Neuronal stem cell (in vitro differentiated cells): ENCODE measurements at regions not wholly inside any gene's neighbourhood (a gene's known extent, or its start where the extent isn't known, plus 50 kb on each side); places are given as distances from the start of the nearest gene placed in this dataset.

Experiments used
- DNase-seq: peaks from one replicate; pipeline ENCODE4 v3.0.0-alpha.2; 2013; ENCODE audit warnings: low spot score
- H2AFZ ChIP-seq: one replicate; pipeline ENCODE4 v1.6.1; 2013; ENCODE audit warnings: mild to moderate bottlenecking, low read length, inconsistent platforms
- H2AK5ac ChIP-seq: 2 replicates; pipeline ENCODE4 v1.6.1; 2013; ENCODE audit warnings: low read depth, mild to moderate bottlenecking, inconsistent platforms, low read length, moderate library complexity, mixed read lengths
- H2BK120ac ChIP-seq: 2 replicates; pipeline ENCODE4 v1.6.1; 2013; ENCODE audit warnings: low read depth, mild to moderate bottlenecking, inconsistent platforms, low read length, moderate library complexity, mixed read lengths
- H2BK12ac ChIP-seq: one replicate; pipeline ENCODE4 v1.6.1; 2013; ENCODE audit warnings: low read length, inconsistent platforms
- H2BK15ac ChIP-seq: 2 replicates; pipeline ENCODE4 v1.6.1; 2013; ENCODE audit warnings: mild to moderate bottlenecking, low read length, inconsistent platforms, mixed read lengths
- H2BK5ac ChIP-seq: one replicate; pipeline ENCODE4 v1.6.1; 2013; ENCODE audit warnings: inconsistent platforms, mild to moderate bottlenecking, low read length, moderate library complexity
- H3K14ac ChIP-seq: one replicate; pipeline ENCODE4 v1.6.1; 2013; ENCODE audit warnings: low read length, inconsistent platforms
- H3K18ac ChIP-seq: 2 replicates; pipeline ENCODE4 v1.6.1; 2013; ENCODE audit warnings: low read length, inconsistent platforms
- H3K23ac ChIP-seq: 2 replicates; pipeline ENCODE4 v1.6.1; 2013; ENCODE audit warnings: low read depth, mild to moderate bottlenecking, mixed read lengths, low read length, inconsistent platforms; ENCODE audit not compliant: poor library complexity
- H3K27ac ChIP-seq: replicated peaks from 3 replicates; pipeline ENCODE4 v1.5.1; 2013; ENCODE audit warnings: low read length, inconsistent platforms
- H3K27me3 ChIP-seq, 3 experiments: 2 replicates each; pipeline ENCODE4 v1.6.1; 2013; ENCODE audit warnings: low read length in 3 of 3, mild to moderate bottlenecking in 2 of 3, inconsistent platforms in 1 of 3, low read depth in 1 of 3, mixed read lengths in 1 of 3, moderate library complexity in 1 of 3; ENCODE audit not compliant: control insufficient read depth in 3 of 3, insufficient read depth in 3 of 3
- H3K36me3 ChIP-seq, 2 donors: replicated peaks in 1 of 2; 2 replicates each; pipeline ENCODE4 v1.6.1; 2013; ENCODE audit warnings: low read length in 2 of 2; ENCODE audit not compliant: control insufficient read depth in 2 of 2, insufficient read depth in 2 of 2
- H3K4ac ChIP-seq: 2 replicates; pipeline ENCODE4 v1.6.1; 2013; ENCODE audit warnings: inconsistent platforms, mild to moderate bottlenecking, low read length, moderate library complexity
- H3K4me1 ChIP-seq, 2 donors: 1 replicate in 1 of 2; 2 replicates in 1 of 2; pipeline ENCODE4 v1.6.1; 2013; ENCODE audit warnings: low read length in 2 of 2, low read depth in 1 of 2; ENCODE audit not compliant: control insufficient read depth in 2 of 2, insufficient read depth in 1 of 2
- H3K4me2 ChIP-seq: one replicate; pipeline ENCODE4 v1.6.1; 2013; ENCODE audit warnings: mild to moderate bottlenecking, low read length, inconsistent platforms; ENCODE audit not compliant: insufficient read depth, poor library complexity, severe bottlenecking
- H3K4me3 ChIP-seq, 2 donors: 2 replicates each; pipeline ENCODE4 v1.5.1; 2013; ENCODE audit warnings: low read length in 2 of 2, mild to moderate bottlenecking in 2 of 2, inconsistent platforms in 1 of 2, moderate library complexity in 1 of 2
- H3K79me1 ChIP-seq: one replicate; pipeline ENCODE4 v1.6.1; 2013; ENCODE audit warnings: low read depth, mild to moderate bottlenecking, inconsistent platforms, low read length, moderate library complexity
- H3K9ac ChIP-seq: one replicate; pipeline ENCODE4 v1.6.1; 2013; ENCODE audit warnings: mild to moderate bottlenecking, low read depth, low read length, inconsistent platforms; ENCODE audit not compliant: poor library complexity
- H3K9me3 ChIP-seq, 2 donors: replicated peaks in 1 of 2; 2 replicates each; pipeline versions ENCODE3 to v1.6.1; 2013; ENCODE audit warnings: low read length in 2 of 2, mild to moderate bottlenecking in 2 of 2, inconsistent platforms in 1 of 2, low read depth in 1 of 2, mixed read lengths in 1 of 2, moderate library complexity in 1 of 2; ENCODE audit not compliant: control insufficient read depth in 2 of 2, insufficient read depth in 1 of 2
- H4K8ac ChIP-seq: one replicate; pipeline ENCODE4 v1.6.1; 2013; ENCODE audit warnings: low read depth, mild to moderate bottlenecking, inconsistent platforms, low read length, moderate library complexity
- H4K91ac ChIP-seq: one replicate; pipeline ENCODE4 v1.6.1; 2013; ENCODE audit warnings: low read length, low read depth, mild to moderate bottlenecking, inconsistent platforms; ENCODE audit not compliant: poor library complexity
- WGBS, 2 donors: extraction: QIAGEN DNeasy Blood & Tissue Kit; methylation state at CpG; one replicate each; pipeline ENCODE4 v1.1.7; 2013; ENCODE audit warnings: missing lambda C conversion rate in 2 of 2, mixed read lengths in 1 of 2; ENCODE audit not compliant: insufficient read length in 2 of 2, insufficient replicate concordance in 1 of 2; ENCODE audit errors: extremely low coverage in 2 of 2; 5-methylcytosine and 5-hydroxymethylcytosine counted together

GRCh38 chr13:76293346-76293745 is 592.9 kb downstream of the KCTD12 start:
- no peak overlapping the region for H4K91ac ChIP-seq
- no CpG with 5 or more reads among the region's 1 CpG for WGBS, 2 donors
- no peak overlapping the region for H3K4me3 ChIP-seq

GRCh38 chr13:76292726-76293125 is 593.5 kb downstream of the KCTD12 start:
- H3K27me3 ChIP-seq: no peaks in the 10 kb centered on the region
- H3K27ac ChIP-seq: no peak overlapping the region
- no peak overlapping the region for H3K4ac ChIP-seq

More at GRCh38 chr13:76293346-76293745, 592.9 kb downstream of the KCTD12 start:
- Histone ChIP-seq H3K9me3 (no peaks in the 10 kb centered on the region), H3K4me2 (no peak overlapping the region), H3K14ac (no peak overlapping the region), H2BK15ac (no peak overlapping the region), H2BK12ac (no peak overlapping the region), H2AK5ac (no peak overlapping the region), H3K27me3 (no peaks in the 10 kb centered on the region), H3K79me1 (no peaks in the 10 kb centered on the region), H3K23ac (no peak overlapping the region), H2BK120ac (no peak overlapping the region), H3K27ac (no peak overlapping the region), H3K9ac (no peak overlapping the region), H2AFZ (no peak overlapping the region), H3K4me1 (peaks cover 0 to 2% of the 10 kb centered on the region in 2 donors), H3K4ac (no peak overlapping the region), H3K36me3 (no peaks in the 10 kb centered on the region), H3K18ac (no peak overlapping the region), H2BK5ac (no peak overlapping the region), H4K8ac (no peak overlapping the region)
- DNase-seq: no peak

GRCh38 chr13:76292031-76292430 is 594.2 kb downstream of the KCTD12 start:
- no peak overlapping the region for H2AFZ ChIP-seq
- no peak overlapping the region for H3K27ac ChIP-seq
- H3K4me1 ChIP-seq: peaks cover 0 to 2% of the 10 kb centered on the region in 2 donors
- no peak for DNase-seq
- no peaks in the 10 kb centered on the region for H3K36me3 ChIP-seq
- no peak overlapping the region for H3K18ac ChIP-seq
- H3K4ac ChIP-seq: no peak overlapping the region
- H3K23ac ChIP-seq: no peak overlapping the region
- no peak overlapping the region for H3K4me2 ChIP-seq
- H3K9me3 ChIP-seq: no peaks in the 10 kb centered on the region
- H3K79me1 ChIP-seq: no peaks in the 10 kb centered on the region
- no peak overlapping the region for H2BK15ac ChIP-seq
- no CpG with 5 or more reads among the region's 3 CpGs for WGBS, 2 donors
- no peak overlapping the region for H3K14ac ChIP-seq
- H3K9ac ChIP-seq: no peak overlapping the region
- no peak overlapping the region for H4K8ac ChIP-seq
- H2BK12ac ChIP-seq: no peak overlapping the region
- no peaks in the 10 kb centered on the region for H3K27me3 ChIP-seq
- no peak overlapping the region for H4K91ac ChIP-seq
- no peak overlapping the region for H2BK5ac ChIP-seq
- no peak overlapping the region for H2BK120ac ChIP-seq
- H3K4me3 ChIP-seq: no peak overlapping the region
- no peak overlapping the region for H2AK5ac ChIP-seq

More at GRCh38 chr13:76292726-76293125, 593.5 kb downstream of the KCTD12 start:
- Histone ChIP-seq H2AK5ac (no peak overlapping the region), H3K4me1 (peaks cover 0 to 2% of the 10 kb centered on the region in 2 donors), H3K14ac (no peak overlapping the region), H3K36me3 (no peaks in the 10 kb centered on the region), H4K8ac (no peak overlapping the region), H3K9me3 (no peaks in the 10 kb centered on the region), H3K79me1 (no peaks in the 10 kb centered on the region), H3K23ac (no peak overlapping the region), H2BK120ac (no peak overlapping the region), H3K4me3 (no peak overlapping the region), H4K91ac (no peak overlapping the region), H2BK5ac (no peak overlapping the region), H3K18ac (no peak overlapping the region), H2BK12ac (no peak overlapping the region), H3K4me2 (no peak overlapping the region), H3K9ac (no peak overlapping the region), H2BK15ac (no peak overlapping the region), H2AFZ (no peak overlapping the region)
- no peak for DNase-seq
- whole genome bisulfite sequencing, 2 donors: no CpG with 5 or more reads among the region's 3 CpGs

- Histone ChIP-seq H3K27me3 (no peaks in the 10 kb centered on the region), H3K14ac (no peak overlapping the region), H4K8ac (no peak overlapping the region), H2AK5ac (no peak overlapping the region), H2AFZ (no peak overlapping the region), H3K4me3 (no peak overlapping the region), H3K4me2 (no peak overlapping the region), H3K9me3 (no peaks in the 10 kb centered on the region), H3K18ac (no peak overlapping the region), H3K4ac (no peak overlapping the region), H2BK15ac (no peak overlapping the region), H2BK5ac (no peak overlapping the region), H3K36me3 (no peaks in the 10 kb centered on the region), H3K9ac (no peak overlapping the region), H2BK120ac (no peak overlapping the region), H4K91ac (no peak overlapping the region), H2BK12ac (no peak overlapping the region), H3K23ac (no peak overlapping the region), H3K79me1 (no peaks in the 10 kb centered on the region), H3K4me1 (peaks cover 0 to 2% of the 10 kb centered on the region in 2 donors), H3K27ac (no peak overlapping the region)
- no peak for DNase-seq
Measured at GRCh38 chr13:76289558-76289957, 596.6 kb downstream of the KCTD12 start.
